ENCODE measurements at regions not wholly inside any gene's neighbourhood (a gene's known extent, or its start where the extent isn't known, plus 50 kb on each side); places are given as distances from the start of the nearest gene placed in this dataset.

- DNase-seq, result no peak
Measured at GRCh38 chr9:16025627-16026026, 472.8 kb downstream of the CCDC171 start.

GRCh38 chr9:16026886-16027285 lies 474.0 kb downstream of the CCDC171 start:
- no peak for DNase-seq

- DNase-seq, result no peak
Measured at GRCh38 chr9:16028548-16028947, 475.7 kb downstream of the CCDC171 start.

GRCh38 chr9:16029046-16029615 lies 476.3 kb downstream of the CCDC171 start:
- no peak for DNase-seq

- DNase-seq, result no peak
Measured at GRCh38 chr9:16029796-16030363, 477.0 kb downstream of the CCDC171 start.

DNA sequence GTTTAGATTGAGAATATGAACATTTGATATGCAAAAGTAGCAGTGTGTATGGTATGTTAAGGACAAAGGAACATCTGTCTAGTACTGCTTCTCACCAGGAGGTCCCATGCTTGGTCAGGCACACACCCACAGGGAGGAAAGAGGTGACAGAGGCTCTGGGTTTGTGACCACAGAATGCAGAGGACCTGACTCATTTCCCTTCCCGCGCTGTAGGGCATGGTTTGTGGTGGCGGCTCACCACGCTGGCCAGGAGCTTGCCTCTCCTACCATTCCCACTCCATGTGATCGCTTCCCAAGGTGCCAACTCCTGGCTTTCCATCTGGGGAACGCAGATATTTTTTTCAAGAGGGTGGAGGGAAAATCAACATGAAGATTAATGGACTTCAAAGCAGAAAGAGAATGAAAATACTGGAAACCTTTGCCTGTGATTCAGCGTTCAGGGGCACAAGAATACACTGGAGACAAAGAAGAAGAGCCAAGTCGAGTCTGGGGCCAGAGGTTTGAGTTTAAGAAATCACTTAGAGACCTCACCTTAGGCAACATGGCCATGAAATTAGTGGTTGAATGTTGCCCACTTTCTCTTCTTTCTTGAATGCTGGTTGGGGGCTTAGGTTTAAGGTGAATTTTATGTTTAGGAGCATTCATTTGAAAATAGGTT lies 477.8 kb downstream of the CCDC171 start:
- no peak for DNase-seq

GRCh38 chr9:16031486-16031885 lies 478.6 kb downstream of the CCDC171 start:
- no peak for DNase-seq

DNA sequence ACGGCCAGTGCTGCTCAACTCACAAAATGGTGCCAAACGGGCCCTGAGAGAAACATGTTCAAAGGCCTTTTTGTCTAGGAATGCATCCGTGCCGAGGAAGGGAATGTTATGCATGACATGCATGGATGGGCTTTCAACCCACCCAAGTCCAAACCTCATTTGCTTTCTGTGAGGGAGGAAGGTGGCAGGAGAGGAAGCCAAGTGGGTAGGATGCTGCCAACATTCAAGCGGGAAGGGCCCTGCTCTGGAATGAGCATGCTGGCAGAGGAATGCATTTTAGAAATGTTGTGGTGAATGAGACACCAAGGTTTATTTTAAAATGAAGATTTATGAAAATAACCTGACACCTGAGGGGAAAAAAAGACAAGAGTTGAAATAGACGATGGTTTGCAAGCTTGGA lies 479.1 kb downstream of the CCDC171 start:
- no peak for DNase-seq

DNA sequence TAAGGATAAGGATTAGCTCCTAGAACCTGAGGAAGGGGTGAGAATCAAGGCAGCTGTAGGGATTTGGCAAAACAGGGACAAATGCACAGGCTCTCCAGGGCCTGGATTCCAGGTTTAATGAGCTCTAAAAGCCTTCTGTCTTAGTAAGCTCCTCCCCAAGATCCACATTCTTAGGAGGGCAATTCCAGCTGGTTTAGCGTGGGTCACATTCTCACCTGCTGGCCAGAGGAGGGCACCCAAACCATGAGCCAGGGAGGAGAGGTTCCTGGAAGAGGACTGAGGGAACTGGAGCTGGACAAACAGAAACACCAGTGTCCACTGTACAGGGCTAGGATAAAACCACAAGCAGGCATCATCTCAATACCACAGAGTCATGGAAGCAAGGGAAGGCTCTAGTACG lies 480.0 kb downstream of the CCDC171 start:
- no peak for DNase-seq

GRCh38 chr9:16033253-16033652 lies 480.4 kb downstream of the CCDC171 start:
- no peak for DNase-seq

DNA sequence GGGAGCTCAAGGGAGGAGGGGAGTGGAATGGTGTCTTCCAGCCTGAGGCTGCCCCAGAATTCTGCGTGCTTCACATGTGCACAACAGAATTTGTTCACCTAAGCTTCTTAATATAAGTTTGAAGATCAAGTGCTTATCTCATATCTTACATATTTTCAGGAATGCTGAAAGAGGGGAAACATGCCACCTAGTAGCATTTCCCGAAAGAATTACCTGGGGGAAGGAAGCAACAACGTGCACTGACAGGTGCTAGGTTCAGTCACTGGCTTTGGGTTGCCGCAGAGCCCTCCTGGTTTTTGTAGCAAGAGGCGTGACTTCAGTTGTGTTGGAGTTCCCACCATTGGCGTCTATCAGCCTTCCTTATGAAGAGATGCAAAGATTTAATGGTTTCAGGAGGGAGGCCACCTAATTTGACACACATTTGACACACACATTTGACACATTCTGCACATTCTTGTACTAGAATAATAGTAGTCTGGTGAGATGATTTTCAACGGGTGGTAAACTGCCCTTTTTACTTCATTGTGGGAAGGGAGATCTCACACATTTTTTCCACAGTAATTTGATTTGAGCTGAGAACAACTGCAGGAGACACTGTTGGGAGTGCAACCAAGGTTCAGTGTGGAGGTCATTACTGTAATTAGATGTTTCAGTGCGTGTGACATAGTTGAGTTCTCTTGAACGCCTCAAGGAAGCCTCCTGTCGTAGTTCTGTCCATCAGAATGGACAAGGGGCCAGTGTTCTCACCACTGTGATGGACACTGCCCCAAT lies 481.3 kb downstream of the CCDC171 start:
- DNase-seq, result no peak

DNA sequence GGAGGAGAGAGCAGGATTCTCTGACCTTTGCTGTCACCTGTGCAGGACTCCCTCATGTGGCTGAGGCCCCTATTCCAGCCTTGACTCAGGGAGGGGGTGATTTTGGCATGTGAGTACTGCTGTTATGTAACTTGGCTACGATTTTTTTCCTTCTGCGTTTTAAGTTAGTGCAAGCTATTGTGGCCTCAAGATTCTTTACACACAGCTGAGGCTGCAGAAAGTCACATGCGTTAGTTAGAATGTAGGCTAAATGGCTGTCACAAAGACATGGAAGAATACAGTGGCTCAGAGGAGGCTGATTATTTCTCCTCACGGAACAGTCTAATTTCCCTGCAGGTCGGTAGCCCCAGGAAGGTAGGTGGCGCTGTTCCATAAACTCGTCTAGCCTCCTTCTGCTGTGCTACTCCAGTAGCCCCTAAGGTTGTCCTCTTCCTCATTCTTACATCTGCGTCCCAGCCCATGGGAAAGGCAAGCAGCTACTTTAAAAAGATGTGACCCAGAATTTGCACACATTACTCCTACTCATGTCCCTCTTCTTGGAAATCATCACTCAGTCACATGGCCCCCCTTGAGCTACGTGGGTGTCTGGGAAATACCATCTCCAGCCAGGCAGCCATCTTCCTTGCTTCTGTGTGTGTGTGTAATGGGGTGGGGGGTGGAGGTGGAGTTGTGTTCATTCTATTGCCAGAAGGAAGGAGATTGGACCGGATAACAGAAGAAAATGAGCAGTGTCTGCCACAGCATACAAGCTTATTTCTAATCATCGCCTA lies 486.6 kb downstream of the CCDC171 start:
- no peak for DNase-seq

- no peak for DNase-seq
Measured at GRCh38 chr9:16039988-16040761, 487.3 kb downstream of the CCDC171 start.

DNA sequence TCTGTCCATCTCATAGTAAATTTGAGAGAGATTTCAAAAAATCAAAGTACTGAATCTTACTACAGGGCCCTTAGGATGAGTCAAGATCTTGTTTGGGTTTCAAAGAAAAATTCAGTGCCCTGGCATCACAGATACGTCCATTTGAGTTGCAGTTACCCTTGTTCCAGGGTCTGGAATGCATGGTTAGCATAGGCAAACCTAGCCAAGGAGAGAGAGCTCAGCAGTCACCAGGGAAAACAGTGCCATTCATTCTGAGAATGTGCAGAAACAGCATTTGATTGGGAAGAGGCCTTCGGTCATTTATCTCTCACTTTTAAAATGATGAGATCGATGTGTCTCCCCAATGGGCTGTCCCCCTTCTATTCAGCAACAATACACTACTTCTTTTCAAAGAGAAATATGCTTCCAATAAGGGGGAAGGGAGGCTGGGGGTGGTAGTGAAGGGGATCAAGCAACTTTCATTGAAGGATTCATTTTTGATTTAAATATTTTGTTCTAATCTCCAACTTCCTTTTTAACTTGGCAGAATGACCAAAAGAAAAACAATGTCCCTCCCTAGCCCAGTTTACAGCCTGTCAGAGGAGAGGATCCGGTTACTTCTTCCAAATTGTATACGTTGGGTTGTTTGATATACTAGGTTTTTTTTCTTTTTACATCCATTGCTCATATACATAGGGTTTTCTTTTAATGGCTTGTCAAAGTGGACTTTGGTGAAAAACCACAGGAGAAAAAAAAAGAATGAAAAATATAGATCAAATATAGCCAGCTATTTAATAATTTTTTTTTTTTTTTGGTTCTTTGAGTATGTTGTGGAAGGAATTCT lies 491.1 kb downstream of the CCDC171 start:
- DNase-seq, result no peak

GRCh38 chr9:16044579-16044881 lies 491.7 kb downstream of the CCDC171 start:
- no peak for DNase-seq

GRCh38 chr9:16045651-16046280 lies 492.9 kb downstream of the CCDC171 start:
- no peak for DNase-seq

- no peak for DNase-seq
Measured at GRCh38 chr9:16046713-16047112, 493.9 kb downstream of the CCDC171 start.

DNA sequence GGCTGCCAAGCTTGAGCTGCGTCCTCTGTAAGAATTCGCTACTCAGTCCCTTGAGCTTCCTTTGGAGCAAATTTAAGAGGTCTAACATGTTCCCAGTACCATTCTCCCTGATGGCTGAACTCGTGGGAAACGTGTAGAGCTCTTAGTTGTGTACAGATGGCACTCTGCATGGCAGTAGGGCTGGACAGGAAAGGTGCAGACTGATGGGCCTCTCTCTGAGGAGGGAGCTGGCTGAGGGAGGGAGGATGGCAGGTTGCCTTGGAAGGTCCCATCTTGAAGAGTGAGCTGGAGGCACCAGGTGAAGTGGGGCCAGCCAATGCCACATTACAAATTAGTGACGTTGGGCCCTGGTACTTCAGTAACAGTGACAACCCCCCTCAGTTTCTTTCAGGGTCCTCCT lies 495.3 kb downstream of the CCDC171 start:
- no peak for DNase-seq

DNA sequence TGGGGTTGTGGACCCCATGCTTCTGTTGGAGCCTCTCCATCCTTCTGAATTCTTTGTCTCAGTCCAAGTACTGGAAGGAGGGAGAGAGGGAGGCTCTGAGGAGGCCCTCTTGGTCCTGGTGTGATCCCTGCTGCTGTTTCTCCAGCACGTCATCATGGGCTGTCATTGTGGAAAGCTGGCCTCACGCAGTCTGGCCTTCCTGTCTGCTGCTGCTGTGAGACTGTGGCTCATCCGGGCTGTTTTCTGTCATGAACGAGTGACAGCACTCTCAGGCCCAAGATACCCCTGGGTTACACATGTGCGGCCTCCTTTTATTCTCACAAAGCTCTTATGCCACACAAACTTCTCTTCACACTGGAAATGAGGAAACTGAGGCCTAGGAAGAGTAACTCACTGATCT lies 499.3 kb downstream of the CCDC171 start:
- no peak for DNase-seq

- no peak for DNase-seq
Measured at GRCh38 chr9:16052757-16053530, 500.1 kb downstream of the CCDC171 start.

Measured in NCI-H2081 treated with DMSO at 0.1 percent for 48 hours (cell line).